Right lobe of liver (tissue), 4 donors: ENCODE measurements at regions not wholly inside any gene's neighbourhood (a gene's known extent, or its start where the extent isn't known, plus 50 kb on each side); places are given as distances from the start of the nearest gene placed in this dataset.

ENCODE experiments used
- CTCF ChIP-seq, 4 donors: fragments of 200-600 bp in 3 of 4; fragments of 450-650 bp in 1 of 4; IDR thresholded peaks; one replicate each; pipeline versions ENCODE4 v1.5.1 to v1.8.0; 2016 to 2022; ENCODE audit warnings: antibody characterized with exemption in 4 of 4, mild to moderate bottlenecking in 2 of 4
- POLR2A ChIP-seq: fragments of 450-650 bp; IDR thresholded peaks from one replicate; pipeline ENCODE4 v1.6.1; 2017; ENCODE audit warnings: antibody characterized with exemption, mild to moderate bottlenecking
- donor health status: DM: no; HTN: no; CAD: no.
- donor health status: DM: no; HTN: no; CAD: no.
- donor health status: DM: no; HTN: yes; CAD: no.

DNA sequence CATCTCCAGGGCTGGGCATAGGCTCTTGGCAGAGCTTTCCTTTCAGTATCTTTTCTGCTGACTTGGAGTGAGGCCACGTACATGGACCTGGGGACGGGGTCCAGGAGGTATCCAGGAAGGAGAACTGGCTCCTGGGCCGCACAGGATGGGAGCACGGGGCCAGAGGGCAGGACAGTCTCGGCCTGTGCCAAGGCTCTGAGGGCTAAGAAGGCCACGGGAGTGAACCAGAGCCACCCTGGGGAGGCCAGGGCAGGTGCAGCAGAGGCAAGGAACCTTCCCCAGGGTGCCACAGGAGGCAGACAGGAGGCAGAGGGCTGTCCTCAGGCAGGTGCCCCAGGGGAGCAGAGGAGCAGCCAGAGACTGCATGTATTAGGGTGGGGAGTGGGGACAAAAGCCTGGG is 50.3 kb downstream of the PLXNA1 start:
- TF ChIP-seq CTCF (IDR thresholded peaks at IDR 0.05) = no peak
- no peak for TF ChIP-seq POLR2A
